IPS-NIHi11 (cell line): ENCODE measurements at regions not wholly inside any gene's neighbourhood (a gene's known extent, or its start where the extent isn't known, plus 50 kb on each side); places are given as distances from the start of the nearest gene placed in this dataset.
"Not testable (repeated sequence)": the region's sequence is repeated elsewhere in the genome, so short reads cannot be mapped to it uniquely, and the experiment has no call there.

ENCODE experiments used
- DNase-seq: peaks from one replicate; pipeline ENCODE4 v3.0.0; 2012; ENCODE audit warnings: mixed read lengths, low spot score

DNA sequence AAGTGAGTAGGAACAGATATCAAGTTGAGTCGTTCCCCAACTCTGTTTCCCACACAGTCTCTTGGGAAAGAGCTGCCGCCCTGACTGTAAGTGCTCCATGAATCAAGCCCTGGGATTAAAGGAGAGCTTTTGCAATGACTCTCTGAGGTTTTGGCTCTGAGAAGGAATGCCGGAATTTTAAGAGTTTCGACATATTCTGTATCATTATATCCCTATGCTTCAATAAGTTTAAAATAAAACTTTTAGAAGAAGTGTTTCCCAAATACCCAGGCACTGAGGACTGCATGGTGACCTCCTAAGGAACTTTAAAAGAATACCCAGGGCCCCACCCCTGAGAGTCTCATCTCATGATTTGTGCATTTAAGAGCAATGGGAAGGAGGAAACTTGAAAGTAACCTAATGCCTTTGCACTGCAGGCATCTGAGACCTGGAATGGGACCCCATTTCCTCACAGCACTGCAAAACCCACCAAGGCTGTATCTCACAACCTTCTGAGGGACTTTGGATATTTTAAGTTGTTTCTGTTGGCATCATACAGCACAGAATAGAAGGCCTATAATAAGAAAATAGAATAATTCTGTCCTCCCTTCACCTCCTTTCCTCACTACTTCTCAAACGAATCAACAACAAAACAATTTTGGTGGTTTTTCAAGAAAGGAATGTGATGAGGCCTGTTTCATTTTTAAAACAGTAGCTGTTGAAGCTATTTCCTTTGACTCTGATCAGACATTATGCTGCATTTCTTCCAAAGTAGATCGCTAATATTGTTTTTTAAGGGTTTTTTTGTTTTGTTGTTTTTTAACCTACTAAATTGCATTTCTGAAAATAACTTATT is 121.2 kb downstream of the GASK1B start:
- no peak for DNase-seq

DNA sequence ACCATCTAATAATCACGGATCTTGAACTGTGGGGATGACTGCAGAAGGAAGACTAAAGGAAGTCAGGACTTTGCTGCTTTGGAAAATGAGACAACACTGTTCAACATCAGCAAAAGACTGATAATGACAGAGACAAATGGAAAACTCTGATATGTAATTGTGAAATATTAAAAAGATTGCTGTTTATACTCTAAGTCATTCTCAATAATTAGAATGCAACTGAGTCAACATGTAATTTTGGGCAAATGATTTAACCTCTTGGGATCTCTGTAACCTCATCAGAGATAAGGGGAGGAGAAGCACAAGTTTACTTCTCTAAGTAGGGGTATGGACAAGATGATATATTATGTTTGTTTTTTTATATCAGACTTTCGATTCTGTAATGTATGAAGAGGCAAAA is 121.9 kb downstream of the GASK1B start:
- no peak for DNase-seq

DNA sequence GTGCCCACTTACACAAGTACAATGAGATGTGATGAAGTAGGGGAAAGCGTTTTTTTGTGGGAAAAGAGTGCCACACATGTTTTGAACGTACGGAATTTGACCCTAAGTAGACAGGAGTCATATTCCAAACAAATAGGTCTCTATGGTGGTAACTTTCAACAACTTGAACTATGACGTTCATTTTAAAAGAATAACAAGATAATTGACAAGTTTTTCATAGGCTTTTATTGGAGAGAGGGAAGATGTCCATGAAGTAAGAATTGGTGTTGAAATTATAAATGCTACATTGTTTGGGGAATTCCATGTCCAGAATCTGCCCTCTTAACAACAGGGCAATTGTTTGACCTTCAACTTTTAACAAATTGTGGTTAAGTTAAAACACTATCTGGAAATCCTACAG is 126.5 kb downstream of the GASK1B start:
- DNase-seq = no peak

GRCh38 chr4:158043971-158044618 is 128.7 kb downstream of the GASK1B start:
- no peak for DNase-seq

DNA sequence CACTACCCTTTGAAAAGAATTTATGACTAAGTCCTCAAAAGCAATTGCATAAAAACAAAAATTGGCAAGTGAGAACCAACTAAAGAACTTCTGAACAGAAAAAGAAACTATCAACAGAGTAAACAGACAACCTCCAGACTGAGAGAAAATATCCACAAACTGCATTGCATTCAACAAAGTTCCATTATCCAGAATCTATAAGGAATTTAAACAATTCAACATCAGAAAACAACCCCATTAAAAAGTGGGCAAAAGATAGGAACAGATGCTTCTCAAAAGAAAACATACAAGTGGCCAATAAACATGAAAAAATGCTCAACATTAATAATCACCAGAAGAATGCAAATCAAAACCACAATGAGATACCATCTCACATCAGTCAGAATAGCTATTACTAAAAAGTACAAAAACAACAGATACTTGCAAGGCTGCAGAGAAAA is 130.2 kb downstream of the GASK1B start:
- no peak for DNase-seq

DNA sequence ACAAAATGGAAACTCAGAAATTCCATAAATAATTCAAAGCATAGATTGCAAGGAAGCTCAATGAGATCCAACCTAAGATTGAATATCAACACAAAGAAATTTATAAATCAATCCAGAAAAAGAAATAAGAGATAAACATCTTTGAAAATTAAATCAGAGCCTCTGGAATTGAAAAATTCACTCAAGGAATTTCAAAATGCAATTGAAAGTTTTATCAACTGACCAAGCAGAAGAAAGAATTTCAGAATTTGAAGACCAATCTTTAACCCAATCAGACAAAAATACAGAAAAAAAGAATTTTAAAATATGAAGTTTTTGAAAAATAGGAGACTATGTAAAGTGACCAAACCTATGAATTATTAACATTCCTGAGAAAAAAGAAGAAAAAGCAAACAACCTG is 134.1 kb downstream of the GASK1B start:
- no peak for DNase-seq

DNA sequence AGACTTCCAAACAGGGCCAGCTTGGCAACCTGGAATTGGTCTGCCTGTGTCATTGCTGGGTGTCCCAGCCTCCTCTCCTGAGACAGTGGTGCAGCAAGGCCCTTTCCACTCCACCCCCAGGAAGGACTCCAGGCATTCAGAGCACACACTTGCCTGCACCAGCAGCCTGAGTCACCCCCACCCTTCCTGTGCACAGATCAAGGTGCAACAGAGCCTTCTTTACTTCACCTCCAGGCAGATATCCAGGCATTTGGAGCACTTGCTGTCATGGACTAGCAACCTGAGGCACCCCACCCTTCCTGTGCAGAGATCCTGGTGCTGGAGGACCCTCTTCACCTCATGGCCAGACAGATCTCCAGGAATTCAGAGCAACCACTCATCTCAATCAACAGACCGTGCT is 135.8 kb downstream of the GASK1B start:
- no peak for DNase-seq

- no peak for DNase-seq
These were observed 137.1 kb downstream of the GASK1B start for GRCh38 chr4:158035662-158036195.

- no peak for DNase-seq
These were observed 139.3 kb downstream of the GASK1B start for GRCh38 chr4:158033416-158034120.

- no peak for DNase-seq
These were observed 140.0 kb downstream of the GASK1B start for GRCh38 chr4:158032733-158033415.

DNA sequence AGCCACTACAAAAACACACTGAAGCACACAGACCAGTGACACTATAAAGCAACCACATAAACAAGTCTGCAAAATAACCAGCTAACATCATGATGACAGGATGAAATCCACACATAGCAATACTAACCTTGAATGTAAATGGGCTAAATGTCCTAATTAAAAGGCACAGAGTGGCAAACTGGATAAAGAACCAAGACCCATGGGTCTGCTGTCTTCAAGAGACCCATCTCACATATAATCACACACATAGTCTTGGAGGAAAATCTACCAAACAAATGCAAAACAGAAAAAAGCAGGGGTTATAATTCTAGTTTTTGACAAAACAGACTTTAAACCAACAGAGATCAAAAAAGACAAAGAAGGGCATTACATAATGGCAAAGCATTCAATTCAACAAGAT is 144.4 kb downstream of the GASK1B start:
- DNase-seq = not testable (repeated sequence)

- DNase-seq = peak; percentile 31
These were observed 147.7 kb downstream of the GASK1B start for GRCh38 chr4:158025131-158025530.

- DNase-seq = no peak
These were observed 152.0 kb downstream of the GASK1B start for GRCh38 chr4:158020734-158021346.

DNA sequence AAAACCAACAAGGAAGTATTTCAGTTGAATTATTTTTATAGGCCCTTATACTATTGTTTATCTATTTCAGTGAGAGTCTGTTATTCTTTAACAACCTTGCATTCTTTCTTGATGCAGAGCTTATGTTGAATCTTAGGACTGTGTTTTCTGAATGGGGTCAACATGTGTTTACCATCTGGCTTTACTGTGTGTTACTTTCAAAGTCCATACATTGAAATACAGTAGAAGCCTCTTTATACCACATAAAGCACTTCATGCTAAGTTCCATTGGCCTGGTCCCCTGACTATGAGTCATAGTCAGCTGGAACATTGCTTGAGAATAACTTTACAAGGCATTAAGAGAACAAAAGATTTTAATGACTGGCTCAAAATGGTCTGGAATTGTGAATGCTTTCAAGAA is 152.6 kb downstream of the GASK1B start:
- no peak for DNase-seq

DNA sequence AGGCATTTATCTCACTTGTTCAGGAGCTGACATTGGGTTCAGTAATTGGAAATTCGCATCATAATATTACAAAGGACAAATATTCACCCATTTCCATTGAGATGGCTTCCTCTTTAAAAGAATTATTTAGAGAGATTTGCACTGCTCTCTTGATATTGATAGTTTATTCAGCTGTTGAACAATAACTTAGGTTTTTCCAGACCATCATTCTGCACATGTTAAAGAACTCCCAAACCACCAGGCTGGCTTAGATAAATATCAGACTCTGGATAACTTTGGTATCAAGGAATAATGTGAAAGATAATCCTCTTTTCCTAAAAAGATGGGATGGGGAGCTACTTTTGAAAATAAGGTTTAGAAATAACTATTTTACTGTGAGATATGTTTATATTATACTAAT is 154.0 kb downstream of the GASK1B start:
- DNase-seq = no peak

DNA sequence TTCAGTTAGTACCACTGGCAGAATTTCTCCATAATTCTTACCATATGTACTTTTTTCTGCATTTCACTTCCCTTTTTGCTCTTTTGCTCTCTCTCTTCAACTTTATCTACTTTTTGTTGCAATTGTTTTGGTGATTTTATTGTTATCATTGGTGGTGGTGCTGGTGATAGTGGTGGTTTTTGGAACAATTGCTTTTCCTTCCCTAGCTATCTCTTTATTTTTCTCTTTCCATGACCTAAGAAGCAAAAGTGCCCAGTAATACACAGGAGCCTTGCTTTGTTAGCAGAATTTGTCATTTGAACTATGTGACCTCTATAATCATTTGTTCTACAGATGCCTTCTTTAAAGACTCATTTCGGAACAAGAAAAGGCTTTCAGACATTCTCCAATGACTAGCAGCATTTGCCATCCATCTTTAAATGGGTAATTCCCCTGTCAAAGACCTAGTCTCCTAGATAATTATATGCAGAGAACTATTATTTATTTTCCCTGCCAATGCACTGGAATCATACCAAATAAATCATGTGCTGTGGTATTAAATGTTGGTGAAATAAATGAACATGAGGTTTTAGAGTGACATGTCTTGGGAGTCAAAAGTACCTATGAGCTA is 154.5 kb downstream of the GASK1B start:
- DNase-seq = no peak

DNA sequence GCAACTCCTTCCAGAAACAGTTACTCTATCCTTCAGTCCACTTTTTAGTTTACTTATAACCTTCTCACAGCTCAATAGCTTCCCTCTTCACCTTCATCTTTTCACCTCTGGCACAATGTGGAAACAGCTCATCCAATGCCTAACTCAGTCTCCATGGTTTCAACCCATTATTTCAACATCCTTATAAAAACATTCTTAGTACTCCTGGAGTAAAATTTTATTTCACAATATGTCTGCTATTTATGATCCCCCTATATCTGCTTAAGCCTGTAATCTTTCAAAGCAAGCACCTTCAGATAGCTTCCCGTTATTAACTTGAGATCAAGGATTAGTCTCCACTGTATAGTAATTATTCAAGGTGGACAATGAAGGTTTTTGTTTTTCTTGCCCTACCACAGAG is 156.3 kb downstream of the GASK1B start:
- DNase-seq = no peak

DNA sequence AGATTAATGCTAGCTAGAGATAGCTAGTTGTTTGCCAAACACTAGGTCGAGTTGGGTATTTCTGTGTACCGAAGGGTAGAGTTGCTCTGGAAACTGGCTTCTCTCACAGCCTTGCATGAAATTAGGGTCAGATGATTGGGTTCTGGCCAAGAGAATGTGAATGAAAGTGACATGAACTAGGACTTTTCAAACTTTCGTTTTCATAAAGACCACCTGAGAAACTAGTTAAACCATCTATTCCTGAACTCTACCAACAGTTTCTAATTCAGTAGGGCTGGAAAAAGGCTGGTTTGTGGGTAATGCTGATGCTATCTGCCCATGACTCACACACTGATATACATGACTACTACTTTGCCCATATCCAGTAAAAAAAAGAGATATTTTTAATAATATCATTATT is 157.6 kb downstream of the GASK1B start:
- no peak for DNase-seq

GRCh38 chr4:158013858-158014257 is 159.0 kb downstream of the GASK1B start:
- DNase-seq = no peak

GRCh38 chr4:158010361-158010760 is 162.5 kb downstream of the GASK1B start:
- no peak for DNase-seq

DNA sequence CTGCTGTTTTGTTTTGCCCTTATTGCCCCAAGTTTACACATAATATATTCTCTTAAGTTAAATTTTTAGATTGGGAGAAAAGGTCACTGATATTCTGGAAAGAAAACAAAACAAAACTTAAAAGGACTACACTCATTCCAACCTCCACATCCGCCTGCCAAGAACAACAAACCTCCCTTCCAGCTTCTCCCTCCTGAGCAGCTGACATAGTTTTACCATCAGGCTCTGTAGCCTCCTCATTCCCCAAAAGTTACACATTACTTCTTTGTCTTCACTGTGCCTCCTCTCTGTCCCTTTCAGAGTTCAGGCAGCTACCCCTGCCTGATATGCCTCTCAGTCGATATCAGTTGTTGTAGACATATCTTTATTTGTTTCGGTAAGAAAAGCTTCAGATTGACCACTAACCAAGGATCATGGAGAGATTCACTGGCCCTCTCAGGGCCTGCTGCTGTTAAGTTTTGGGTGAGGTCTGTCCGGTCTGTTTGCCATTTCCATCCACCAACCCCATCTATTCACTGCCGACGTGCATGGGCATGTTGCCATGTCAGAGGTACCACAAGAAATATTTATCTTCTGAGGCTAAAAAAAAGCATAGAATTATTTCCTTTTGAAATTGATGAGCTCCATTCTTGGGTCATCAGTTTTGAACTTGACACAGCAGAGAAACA is 164.1 kb downstream of the GASK1B start:
- DNase-seq = no peak
